OCI-LY1 (cell line): ENCODE measurements at regions not wholly inside any gene's neighbourhood (a gene's known extent, or its start where the extent isn't known, plus 50 kb on each side); places are given as distances from the start of the nearest gene placed in this dataset.

Experiments
- H2AFZ ChIP-seq: fragments of 200-600 bp; sonication (generic), shearing (Covaris generic); 2 replicates; pipeline ENCODE4 v1.6.0; 2014; ENCODE audit warnings: antibody characterized with exemption, mild to moderate bottlenecking, low read length
- H3F3A ChIP-seq: fragments of 200-600 bp; sonication (generic), shearing (Covaris generic); 2 replicates; pipeline ENCODE4 v1.6.0; 2014; ENCODE audit warnings: mild to moderate bottlenecking, antibody characterized with exemption, low read length, moderate library complexity; ENCODE audit not compliant: insufficient read depth
- H3K27ac ChIP-seq: fragments of 200-600 bp; sonication (generic); 2 replicates; pipeline ENCODE4 v1.5.1; 2014; ENCODE audit warnings: low read length, mixed run types, mild to moderate bottlenecking, low read depth; ENCODE audit not compliant: poor library complexity, severe bottlenecking
- H3K27me3 ChIP-seq: fragments of 200-600 bp; sonication (generic); 2 replicates; pipeline ENCODE4 v1.6.0; 2014; ENCODE audit warnings: antibody characterized with exemption, mild to moderate bottlenecking, low read length, moderate library complexity; ENCODE audit not compliant: insufficient read depth
- H3K36me3 ChIP-seq: fragments of 200-600 bp; sonication (generic); 2 replicates; pipeline ENCODE4 v1.6.1; 2014; ENCODE audit warnings: mild to moderate bottlenecking, antibody characterized with exemption, low read length, moderate library complexity, mixed read lengths; ENCODE audit not compliant: insufficient read depth
- H3K4me1 ChIP-seq: fragments of 200-600 bp; sonication (generic); 2 replicates; pipeline ENCODE4 v1.5.1; 2014; ENCODE audit warnings: mild to moderate bottlenecking, low read length, moderate library complexity; ENCODE audit not compliant: insufficient read depth, severe bottlenecking
- H3K4me2 ChIP-seq: fragments of 200-600 bp; sonication (generic), shearing (Covaris generic); 2 replicates; pipeline ENCODE4 v1.6.1; 2014; ENCODE audit warnings: low read length
- H3K4me3 ChIP-seq: fragments of 200-600 bp; sonication (generic); 2 replicates; pipeline ENCODE4 v1.5.1; 2014; ENCODE audit warnings: low read length, low read depth, mild to moderate bottlenecking, mixed read lengths; ENCODE audit not compliant: poor library complexity, severe bottlenecking
- H3K79me2 ChIP-seq: fragments of 200-600 bp; shearing (Covaris generic); 2 replicates; pipeline ENCODE4 v1.6.1; 2016; ENCODE audit warnings: mixed run types, low read length, mixed read lengths; ENCODE audit not compliant: insufficient read depth
- H3K9ac ChIP-seq: fragments of 200-600 bp; sonication (generic), shearing (Covaris generic); 2 replicates; pipeline ENCODE4 v1.6.1; 2014; ENCODE audit warnings: mild to moderate bottlenecking, low read length, mixed read lengths
- H3K9me2 ChIP-seq: fragments of 200-600 bp; sonication (generic), shearing (Covaris generic); 2 replicates; pipeline ENCODE4 v1.6.1; 2014; ENCODE audit warnings: low read depth, mild to moderate bottlenecking, low read length, mixed read lengths
- H3K9me3 ChIP-seq: fragments of 200-600 bp; shearing (Covaris generic); 2 replicates; pipeline ENCODE4 v1.6.1; 2014; ENCODE audit warnings: low read length, mixed read lengths
- H4K20me1 ChIP-seq: fragments of 200-600 bp; sonication (generic), shearing (Covaris generic); 2 replicates; pipeline ENCODE4 v1.6.0; 2016; ENCODE audit warnings: mild to moderate bottlenecking, low read length; ENCODE audit not compliant: insufficient read depth
- CTCF ChIP-seq: fragments of 200-600 bp; sonication (generic), shearing (Covaris generic); IDR thresholded peaks from 2 replicates; pipeline ENCODE4 v1.5.1; 2017; ENCODE audit warnings: mild to moderate bottlenecking, antibody characterized with exemption, low read length, moderate library complexity, mixed read lengths
- EZH2 ChIP-seq: fragments of 200-600 bp; sonication (generic), shearing (Covaris generic); IDR thresholded peaks from 2 replicates; pipeline ENCODE4 v1.8.0; 2017; ENCODE audit warnings: borderline replicate concordance, mixed run types, mild to moderate bottlenecking, antibody characterized with exemption, low read length, moderate library complexity, mixed read lengths

- Histone ChIP-seq H3K27ac (no peak overlapping the region), H4K20me1 (no peaks in the 10 kb centered on the region), H3K9ac (no peak overlapping the region), H3K27me3 (no peaks in the 10 kb centered on the region), H3K4me3 (no peak overlapping the region), H3K9me3 (no peaks in the 10 kb centered on the region), H3K4me1 (peaks cover 16% of the 10 kb centered on the region), H3F3A (no peaks in the 10 kb centered on the region), H2AFZ (no peak overlapping the region), H3K79me2 (no peaks in the 10 kb centered on the region), H3K36me3 (no peaks in the 10 kb centered on the region), H3K4me2 (no peak overlapping the region), H3K9me2 (no peaks in the 10 kb centered on the region)
- TF ChIP-seq EZH2 (no peak), CTCF (no peak)
Measured at GRCh38 chr1:216914974-216915373, 191.7 kb upstream of the ESRRG start.

DNA sequence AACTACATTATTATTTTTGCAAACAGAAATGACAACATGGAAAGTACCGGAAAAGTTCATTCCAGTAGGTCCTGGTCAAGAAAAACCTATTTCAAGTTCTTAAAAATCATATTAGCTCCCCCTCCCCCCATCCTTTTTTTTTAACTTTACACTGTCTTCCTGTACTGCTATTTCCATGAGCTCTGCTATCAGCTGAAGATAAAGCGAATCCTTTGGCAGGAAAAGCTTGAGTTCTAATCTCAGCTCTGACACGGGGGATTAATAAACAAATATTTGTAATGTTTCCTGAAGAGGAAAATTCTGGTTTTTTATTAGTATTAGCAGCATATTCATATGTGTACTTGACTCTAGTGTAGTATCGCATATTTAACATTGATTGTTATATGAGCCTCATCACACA lies 190.7 kb upstream of the ESRRG start:
- Histone ChIP-seq H3K9ac (no peak overlapping the region), H3K4me3 (no peak overlapping the region), H4K20me1 (no peaks in the 10 kb centered on the region), H3K4me1 (peaks cover 6% of the 10 kb centered on the region), H3F3A (no peaks in the 10 kb centered on the region), H3K27ac (no peak overlapping the region), H2AFZ (no peak overlapping the region), H3K27me3 (no peaks in the 10 kb centered on the region), H3K36me3 (no peaks in the 10 kb centered on the region), H3K9me2 (no peaks in the 10 kb centered on the region), H3K79me2 (no peaks in the 10 kb centered on the region), H3K4me2 (no peak overlapping the region), H3K9me3 (no peaks in the 10 kb centered on the region)
- no peak for TF ChIP-seq EZH2
- no peak for TF ChIP-seq CTCF

DNA sequence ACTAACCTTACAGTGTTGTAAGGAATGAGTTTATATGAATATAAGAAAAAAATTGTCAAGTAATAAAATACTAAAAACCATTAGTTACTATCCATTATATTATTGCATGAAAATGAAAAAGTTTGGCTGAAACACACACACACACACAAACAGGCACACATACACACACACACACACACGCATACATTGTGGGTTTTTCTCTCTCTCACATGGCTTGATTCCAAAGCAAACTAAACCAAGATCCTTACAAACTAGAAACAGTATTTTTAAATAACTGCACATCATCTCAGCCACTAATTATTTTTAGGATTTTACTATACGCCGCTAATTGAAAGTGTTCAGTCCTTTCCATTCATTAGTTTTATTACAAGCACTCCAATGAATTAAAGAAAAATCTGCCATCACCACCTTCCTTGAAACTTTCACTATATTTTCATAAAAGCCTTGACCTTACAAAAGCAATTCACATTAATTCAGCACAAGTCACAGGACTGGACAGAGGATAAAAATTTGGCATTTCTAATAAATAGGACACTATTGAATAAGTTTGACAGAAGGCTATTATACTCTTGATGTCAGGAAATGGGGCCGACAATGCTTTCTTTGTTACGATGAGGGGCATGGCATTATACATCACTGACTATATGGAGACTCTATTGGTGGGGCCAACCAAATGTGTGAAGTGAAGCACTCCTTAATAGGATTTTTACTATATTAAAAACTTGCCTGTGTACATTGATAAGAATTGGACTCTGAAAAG lies 187.0 kb upstream of the ESRRG start:
- no peaks in the 10 kb centered on the region for H3K4me1 ChIP-seq
- H3K9me2 ChIP-seq, result no peaks in the 10 kb centered on the region
- no peaks in the 10 kb centered on the region for H3F3A ChIP-seq
- H3K36me3 ChIP-seq, result no peaks in the 10 kb centered on the region
- TF ChIP-seq CTCF (no peak), EZH2 (no peak)
- no peaks in the 10 kb centered on the region for H4K20me1 ChIP-seq
- no peak overlapping the region for H2AFZ ChIP-seq
- no peaks in the 10 kb centered on the region for H3K79me2 ChIP-seq
- H3K27me3 ChIP-seq, result no peaks in the 10 kb centered on the region
- H3K4me3 ChIP-seq, result no peak overlapping the region
- no peak overlapping the region for H3K9ac ChIP-seq
- H3K4me2 ChIP-seq, result no peak overlapping the region
- H3K9me3 ChIP-seq, result no peaks in the 10 kb centered on the region
- no peak overlapping the region for H3K27ac ChIP-seq
